ENCODE measurements at regions not wholly inside any gene's neighbourhood (a gene's known extent, or its start where the extent isn't known, plus 50 kb on each side); places are given as distances from the start of the nearest gene placed in this dataset.

GRCh38 chr2:841036-841435 lies 109.6 kb upstream of the SNTG2 start:
- Histone ChIP-seq H4K20me1 (ENCODE audit: control insufficient read depth, extremely low read depth, insufficient read depth, low read length) (no peaks in the 10 kb centered on the region), H3K79me2 (ENCODE audit: control insufficient read depth, insufficient read depth, low read length) (no peaks in the 10 kb centered on the region), H3K4me3 (replicated peaks in 1 of 4; ENCODE audit: control extremely low read depth in 1 of 4, insufficient read depth in 1 of 4, low read depth in 3 of 4, low read length in 4 of 4) (no peak overlapping the region), H3K9me3 (ENCODE audit: control insufficient read depth, insufficient read depth, low read depth, low read length) (no peaks in the 10 kb centered on the region), H3K36me3 (ENCODE audit: control insufficient read depth, insufficient read depth, low read length) (no peaks in the 10 kb centered on the region), H3K27ac (ENCODE audit: insufficient read depth, low read length) (no peak overlapping the region), H3K4me2 (ENCODE audit: extremely low read depth, insufficient read depth, low read length) (no peak overlapping the region), H3K27me3 (ENCODE audit: control insufficient read depth, insufficient read depth, low read length) (no peaks in the 10 kb centered on the region), H3K9ac (ENCODE audit: insufficient read depth, low read length) (no peak overlapping the region), H2AFZ (ENCODE audit: low read length) (no peak overlapping the region), H3K4me1 (ENCODE audit: control insufficient read depth, extremely low read depth, insufficient read depth, low read length) (no peaks in the 10 kb centered on the region)
- DNase-seq (ENCODE audit: low read depth in 2 of 2) = no peak
- TF ChIP-seq, protein P1, sequence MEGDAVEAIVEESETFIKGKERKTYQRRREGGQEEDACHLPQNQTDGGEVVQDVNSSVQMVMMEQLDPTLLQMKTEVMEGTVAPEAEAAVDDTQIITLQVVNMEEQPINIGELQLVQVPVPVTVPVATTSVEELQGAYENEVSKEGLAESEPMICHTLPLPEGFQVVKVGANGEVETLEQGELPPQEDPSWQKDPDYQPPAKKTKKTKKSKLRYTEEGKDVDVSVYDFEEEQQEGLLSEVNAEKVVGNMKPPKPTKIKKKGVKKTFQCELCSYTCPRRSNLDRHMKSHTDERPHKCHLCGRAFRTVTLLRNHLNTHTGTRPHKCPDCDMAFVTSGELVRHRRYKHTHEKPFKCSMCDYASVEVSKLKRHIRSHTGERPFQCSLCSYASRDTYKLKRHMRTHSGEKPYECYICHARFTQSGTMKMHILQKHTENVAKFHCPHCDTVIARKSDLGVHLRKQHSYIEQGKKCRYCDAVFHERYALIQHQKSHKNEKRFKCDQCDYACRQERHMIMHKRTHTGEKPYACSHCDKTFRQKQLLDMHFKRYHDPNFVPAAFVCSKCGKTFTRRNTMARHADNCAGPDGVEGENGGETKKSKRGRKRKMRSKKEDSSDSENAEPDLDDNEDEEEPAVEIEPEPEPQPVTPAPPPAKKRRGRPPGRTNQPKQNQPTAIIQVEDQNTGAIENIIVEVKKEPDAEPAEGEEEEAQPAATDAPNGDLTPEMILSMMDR (conservative IDR thresholded peaks at IDR 0.05 in 1 of 2, IDR thresholded peaks at IDR 0.05 in 1 of 2; ENCODE audit: low read depth in 1 of 2, low read length in 2 of 2) = no peak
- no peak for TF ChIP-seq EZH2 (IDR thresholded peaks at IDR 0.05; ENCODE audit: low read length, missing control alignments)

- Histone ChIP-seq H3K9ac (ENCODE audit: insufficient read depth, low read length) (no peak overlapping the region), H3K4me1 (ENCODE audit: control insufficient read depth, extremely low read depth, insufficient read depth, low read length) (no peaks in the 10 kb centered on the region), H3K27ac (ENCODE audit: insufficient read depth, low read length) (no peak overlapping the region), H3K79me2 (ENCODE audit: control insufficient read depth, insufficient read depth, low read length) (no peaks in the 10 kb centered on the region), H3K27me3 (ENCODE audit: control insufficient read depth, insufficient read depth, low read length) (no peaks in the 10 kb centered on the region), H3K9me3 (ENCODE audit: control insufficient read depth, insufficient read depth, low read depth, low read length) (no peaks in the 10 kb centered on the region), H3K4me3 (replicated peaks in 1 of 4; ENCODE audit: control extremely low read depth in 1 of 4, insufficient read depth in 1 of 4, low read depth in 3 of 4, low read length in 4 of 4) (no peak overlapping the region), H3K4me2 (ENCODE audit: extremely low read depth, insufficient read depth, low read length) (no peak overlapping the region), H4K20me1 (ENCODE audit: control insufficient read depth, extremely low read depth, insufficient read depth, low read length) (no peaks in the 10 kb centered on the region), H3K36me3 (ENCODE audit: control insufficient read depth, insufficient read depth, low read length) (no peaks in the 10 kb centered on the region), H2AFZ (ENCODE audit: low read length) (no peak overlapping the region)
- DNase-seq (ENCODE audit: low read depth in 2 of 2) = no peak
- TF ChIP-seq, protein P1 (conservative IDR thresholded peaks at IDR 0.05 in 1 of 2, IDR thresholded peaks at IDR 0.05 in 1 of 2; ENCODE audit: low read depth in 1 of 2, low read length in 2 of 2) = no peak
- no peak for TF ChIP-seq EZH2 (IDR thresholded peaks at IDR 0.05; ENCODE audit: low read length, missing control alignments)
Observed at GRCh38 chr2:834233-834632, 116.4 kb upstream of the SNTG2 start.

DNA sequence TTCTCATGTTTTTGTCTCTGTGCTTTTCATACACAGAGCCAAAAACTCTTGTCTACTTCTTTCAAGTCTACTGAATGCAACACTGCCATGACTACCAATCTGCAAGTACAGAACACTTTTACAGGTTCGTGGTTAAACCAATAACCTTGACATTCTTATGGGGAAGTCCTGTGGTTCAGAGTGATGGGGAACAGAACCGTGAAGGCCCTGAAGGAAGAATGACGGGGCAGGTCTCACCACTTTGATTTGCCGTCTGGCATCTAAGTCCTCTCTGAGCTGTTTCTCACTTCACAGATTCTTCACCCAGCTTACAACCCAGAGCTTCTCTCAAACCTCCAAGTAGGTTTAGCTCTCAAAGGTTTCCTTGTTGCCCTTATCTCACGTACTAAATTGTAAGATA lies 117.5 kb upstream of the SNTG2 start:
- no peak overlapping the region for H2AFZ ChIP-seq (ENCODE audit: low read length)
- H3K4me3 ChIP-seq (replicated peaks in 1 of 4; ENCODE audit: control extremely low read depth in 1 of 4, insufficient read depth in 1 of 4, low read depth in 3 of 4, low read length in 4 of 4) = no peak overlapping the region
- H4K20me1 ChIP-seq (ENCODE audit: control insufficient read depth, extremely low read depth, insufficient read depth, low read length) = no peaks in the 10 kb centered on the region
- no peak overlapping the region for H3K9ac ChIP-seq (ENCODE audit: insufficient read depth, low read length)
- H3K4me2 ChIP-seq (ENCODE audit: extremely low read depth, insufficient read depth, low read length) = no peak overlapping the region
- no peaks in the 10 kb centered on the region for H3K79me2 ChIP-seq (ENCODE audit: control insufficient read depth, insufficient read depth, low read length)
- H3K9me3 ChIP-seq (ENCODE audit: control insufficient read depth, insufficient read depth, low read depth, low read length) = no peaks in the 10 kb centered on the region
- no peak overlapping the region for H3K27ac ChIP-seq (ENCODE audit: insufficient read depth, low read length)
- no peaks in the 10 kb centered on the region for H3K36me3 ChIP-seq (ENCODE audit: control insufficient read depth, insufficient read depth, low read length)
- no peaks in the 10 kb centered on the region for H3K27me3 ChIP-seq (ENCODE audit: control insufficient read depth, insufficient read depth, low read length)
- no peaks in the 10 kb centered on the region for H3K4me1 ChIP-seq (ENCODE audit: control insufficient read depth, extremely low read depth, insufficient read depth, low read length)
- DNase-seq (ENCODE audit: low read depth in 2 of 2) = no peak
- no peak for TF ChIP-seq EZH2 (IDR thresholded peaks at IDR 0.05; ENCODE audit: low read length, missing control alignments)
- TF ChIP-seq, protein P1 (conservative IDR thresholded peaks at IDR 0.05 in 1 of 2, IDR thresholded peaks at IDR 0.05 in 1 of 2; ENCODE audit: low read depth in 1 of 2, low read length in 2 of 2) = no peak

All from fibroblast of lung (primary cell).